ENCODE measurements at regions not wholly inside any gene's neighbourhood (a gene's known extent, or its start where the extent isn't known, plus 50 kb on each side); places are given as distances from the start of the nearest gene placed in this dataset.

DNA sequence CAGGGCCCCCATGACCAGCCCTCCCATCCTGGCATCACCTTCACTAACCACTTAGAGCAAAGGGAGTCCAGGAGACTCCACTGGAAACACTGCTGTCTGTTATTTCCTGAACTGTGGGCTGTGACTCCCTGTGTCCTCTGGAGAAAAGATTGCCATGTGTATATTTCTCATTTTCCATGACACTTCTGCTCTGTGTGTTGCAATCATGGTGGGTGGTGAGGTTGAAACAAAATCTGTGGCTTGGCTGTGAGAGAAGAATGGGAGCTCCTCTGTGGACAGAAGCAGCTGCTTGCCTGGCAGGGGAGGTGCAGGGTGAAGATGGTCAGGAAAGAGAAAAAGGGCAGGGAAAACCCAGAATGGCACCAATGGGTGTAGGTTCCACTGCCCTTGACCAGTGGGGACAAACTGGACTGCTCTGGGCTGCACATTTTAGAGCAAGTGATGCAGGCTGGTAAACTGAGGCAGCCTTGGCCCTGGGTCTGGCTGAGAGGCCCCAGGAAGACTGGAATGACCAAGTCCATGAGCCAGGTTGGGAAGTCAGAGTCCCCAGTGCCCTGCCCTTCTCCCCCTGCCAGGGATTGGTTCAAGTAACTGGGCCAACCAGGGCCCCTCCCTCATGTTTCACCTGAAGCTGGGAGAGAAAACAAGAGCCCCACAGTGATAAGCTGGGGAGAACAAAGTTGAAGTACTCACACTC lies 314.3 kb downstream of the C16orf95 start:
- TF ChIP-seq, protein P1, sequence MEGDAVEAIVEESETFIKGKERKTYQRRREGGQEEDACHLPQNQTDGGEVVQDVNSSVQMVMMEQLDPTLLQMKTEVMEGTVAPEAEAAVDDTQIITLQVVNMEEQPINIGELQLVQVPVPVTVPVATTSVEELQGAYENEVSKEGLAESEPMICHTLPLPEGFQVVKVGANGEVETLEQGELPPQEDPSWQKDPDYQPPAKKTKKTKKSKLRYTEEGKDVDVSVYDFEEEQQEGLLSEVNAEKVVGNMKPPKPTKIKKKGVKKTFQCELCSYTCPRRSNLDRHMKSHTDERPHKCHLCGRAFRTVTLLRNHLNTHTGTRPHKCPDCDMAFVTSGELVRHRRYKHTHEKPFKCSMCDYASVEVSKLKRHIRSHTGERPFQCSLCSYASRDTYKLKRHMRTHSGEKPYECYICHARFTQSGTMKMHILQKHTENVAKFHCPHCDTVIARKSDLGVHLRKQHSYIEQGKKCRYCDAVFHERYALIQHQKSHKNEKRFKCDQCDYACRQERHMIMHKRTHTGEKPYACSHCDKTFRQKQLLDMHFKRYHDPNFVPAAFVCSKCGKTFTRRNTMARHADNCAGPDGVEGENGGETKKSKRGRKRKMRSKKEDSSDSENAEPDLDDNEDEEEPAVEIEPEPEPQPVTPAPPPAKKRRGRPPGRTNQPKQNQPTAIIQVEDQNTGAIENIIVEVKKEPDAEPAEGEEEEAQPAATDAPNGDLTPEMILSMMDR (conservative IDR thresholded peaks at IDR 0.05; ENCODE audit: low read depth, low read length) = no peak
- no peak for DNase-seq (ENCODE audit: low read depth)
- H3K4me3 ChIP-seq (ENCODE audit: low read length) = no peak overlapping the region

DNA sequence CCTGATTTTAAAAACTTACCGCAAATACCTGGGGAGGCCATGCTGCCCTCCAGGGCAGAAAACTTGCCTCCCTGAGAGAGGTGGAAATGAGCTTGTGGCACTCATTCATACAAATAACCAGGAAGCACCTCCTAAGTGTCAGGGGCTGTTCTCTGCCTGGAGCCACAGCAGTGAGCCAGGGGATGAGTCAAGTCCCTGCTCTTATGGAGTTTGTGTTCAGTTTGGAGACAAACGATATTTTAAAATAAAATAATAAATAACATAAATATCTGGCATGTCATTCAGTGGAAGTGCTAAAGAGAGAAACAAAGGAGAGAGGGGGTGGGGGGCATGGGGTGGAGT lies 313.8 kb downstream of the C16orf95 start:
- DNase-seq (ENCODE audit: low read depth) = no peak
- TF ChIP-seq, protein P1 (conservative IDR thresholded peaks at IDR 0.05; ENCODE audit: low read depth, low read length) = no peak
- H3K4me3 ChIP-seq (ENCODE audit: low read length) = no peak overlapping the region

DNA sequence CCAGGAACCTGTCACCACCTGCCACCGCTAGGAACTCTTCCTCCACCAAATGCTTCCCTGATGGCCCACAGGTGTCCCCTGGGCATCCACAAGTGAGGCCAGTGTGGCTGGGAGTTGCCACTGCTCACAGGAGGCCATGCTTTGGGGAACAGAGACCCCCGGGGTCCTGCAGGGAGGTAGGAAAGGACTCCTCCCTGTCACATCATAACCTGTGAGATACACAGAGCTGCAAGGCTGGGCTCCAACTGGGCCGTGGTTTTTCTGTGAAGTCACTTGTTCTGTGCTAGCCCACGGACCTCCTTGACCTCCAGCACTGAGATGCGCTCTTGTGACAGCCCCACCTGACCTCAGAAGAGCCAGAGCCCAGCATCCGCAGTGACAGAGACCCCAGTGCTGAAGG lies 311.2 kb downstream of the C16orf95 start:
- TF ChIP-seq, protein P1 (conservative IDR thresholded peaks at IDR 0.05; ENCODE audit: low read depth, low read length) = no peak
- no peak overlapping the region for H3K4me3 ChIP-seq (ENCODE audit: low read length)
- DNase-seq (ENCODE audit: low read depth) = no peak

DNA sequence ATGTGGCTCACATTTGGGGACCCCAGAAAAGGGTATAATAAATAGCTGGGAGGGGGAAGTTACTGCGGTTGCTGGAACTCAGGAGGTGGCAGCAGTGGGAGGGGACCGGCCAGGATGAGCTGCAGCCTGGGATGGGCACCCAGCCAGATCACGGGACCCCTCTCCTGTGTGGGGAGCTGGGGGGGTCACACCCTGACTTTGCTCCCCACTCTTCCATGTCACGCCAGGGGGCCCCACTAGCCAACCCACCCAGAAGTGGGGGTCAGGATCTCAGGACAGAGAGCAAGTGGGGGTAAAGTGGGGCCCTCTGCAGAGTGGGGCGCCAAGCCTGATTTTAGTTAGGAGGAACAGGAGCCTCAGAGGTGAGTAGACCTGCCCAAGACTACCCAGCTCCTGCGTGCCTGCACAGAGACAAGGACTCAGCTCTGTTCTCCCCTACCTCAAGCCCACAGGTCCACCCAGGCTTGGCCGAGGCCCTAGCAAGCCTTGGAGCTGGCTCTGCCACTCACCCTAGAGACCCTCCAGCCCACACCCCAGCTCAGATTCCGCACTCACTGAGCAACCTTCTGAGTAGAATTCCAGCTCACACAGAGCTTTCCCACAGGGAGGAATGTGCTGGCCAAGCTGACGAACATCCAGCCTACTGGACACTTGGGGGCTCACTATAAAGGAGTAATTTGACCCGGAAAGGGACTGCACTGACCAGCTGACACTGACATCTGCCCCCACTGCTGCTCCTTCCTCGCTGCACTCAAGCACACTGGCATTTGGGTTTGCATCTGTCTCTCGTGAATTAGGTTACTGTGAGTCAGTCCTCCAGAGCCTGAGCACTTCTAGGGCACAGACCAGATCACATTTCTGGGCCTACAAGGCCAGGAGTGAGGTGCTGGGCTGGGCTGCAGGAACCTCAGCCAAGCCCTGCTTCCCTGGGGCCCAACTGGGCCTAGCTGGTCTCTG lies 310.1 kb downstream of the C16orf95 start:
- H3K4me3 ChIP-seq (ENCODE audit: low read length) = no peak overlapping the region
- no peak for DNase-seq (ENCODE audit: low read depth)
- TF ChIP-seq, protein P1 (conservative IDR thresholded peaks at IDR 0.05; ENCODE audit: low read depth, low read length) = no peak

GRCh38 chr16:87007907-87008306 lies 309.3 kb downstream of the C16orf95 start:
- TF ChIP-seq, protein P1 (conservative IDR thresholded peaks at IDR 0.05; ENCODE audit: low read depth, low read length) = no peak
- DNase-seq (ENCODE audit: low read depth) = no peak
- no peak overlapping the region for H3K4me3 ChIP-seq (ENCODE audit: low read length)

GRCh38 chr16:87008664-87009063 lies 308.5 kb downstream of the C16orf95 start:
- DNase-seq (ENCODE audit: low read depth) = no peak
- H3K4me3 ChIP-seq (ENCODE audit: low read length) = no peak overlapping the region
- TF ChIP-seq, protein P1 (conservative IDR thresholded peaks at IDR 0.05; ENCODE audit: low read depth, low read length) = no peak
